CD4-positive, alpha-beta T cell treated with Interleukin-1 beta for 1 hour (primary cell): ENCODE measurements at regions not wholly inside any gene's neighbourhood (a gene's known extent, or its start where the extent isn't known, plus 50 kb on each side); places are given as distances from the start of the nearest gene placed in this dataset.
"Not testable (repeated sequence)": the region's sequence is repeated elsewhere in the genome, so short reads cannot be mapped to it uniquely, and the experiment has no call there.

Experiments used
- DNase-seq, 2 donors: peaks; one replicate each; pipeline ENCODE4 v3.0.0-alpha.2; 2020 to 2022

DNA sequence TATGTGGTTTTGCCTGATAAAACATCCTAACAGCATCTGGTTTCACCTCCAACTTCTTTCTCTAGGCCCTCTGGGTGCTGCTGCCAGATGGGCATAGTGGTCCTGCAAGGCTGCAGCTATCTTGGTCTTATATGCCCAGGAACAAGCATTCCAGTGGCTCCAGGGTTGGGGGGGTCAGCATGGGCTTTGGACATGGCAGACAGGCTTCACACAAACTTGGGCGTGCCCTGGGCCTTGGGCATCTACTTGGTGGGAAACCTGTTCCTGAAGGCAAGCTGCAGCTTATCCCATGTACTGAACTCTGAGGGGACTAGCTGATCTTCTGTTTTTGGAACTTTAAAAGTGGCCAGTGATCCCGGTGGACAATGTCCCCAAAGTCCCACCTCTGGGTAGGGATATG is 54.9 kb upstream of the ZNF678 start:
- no peak for DNase-seq

DNA sequence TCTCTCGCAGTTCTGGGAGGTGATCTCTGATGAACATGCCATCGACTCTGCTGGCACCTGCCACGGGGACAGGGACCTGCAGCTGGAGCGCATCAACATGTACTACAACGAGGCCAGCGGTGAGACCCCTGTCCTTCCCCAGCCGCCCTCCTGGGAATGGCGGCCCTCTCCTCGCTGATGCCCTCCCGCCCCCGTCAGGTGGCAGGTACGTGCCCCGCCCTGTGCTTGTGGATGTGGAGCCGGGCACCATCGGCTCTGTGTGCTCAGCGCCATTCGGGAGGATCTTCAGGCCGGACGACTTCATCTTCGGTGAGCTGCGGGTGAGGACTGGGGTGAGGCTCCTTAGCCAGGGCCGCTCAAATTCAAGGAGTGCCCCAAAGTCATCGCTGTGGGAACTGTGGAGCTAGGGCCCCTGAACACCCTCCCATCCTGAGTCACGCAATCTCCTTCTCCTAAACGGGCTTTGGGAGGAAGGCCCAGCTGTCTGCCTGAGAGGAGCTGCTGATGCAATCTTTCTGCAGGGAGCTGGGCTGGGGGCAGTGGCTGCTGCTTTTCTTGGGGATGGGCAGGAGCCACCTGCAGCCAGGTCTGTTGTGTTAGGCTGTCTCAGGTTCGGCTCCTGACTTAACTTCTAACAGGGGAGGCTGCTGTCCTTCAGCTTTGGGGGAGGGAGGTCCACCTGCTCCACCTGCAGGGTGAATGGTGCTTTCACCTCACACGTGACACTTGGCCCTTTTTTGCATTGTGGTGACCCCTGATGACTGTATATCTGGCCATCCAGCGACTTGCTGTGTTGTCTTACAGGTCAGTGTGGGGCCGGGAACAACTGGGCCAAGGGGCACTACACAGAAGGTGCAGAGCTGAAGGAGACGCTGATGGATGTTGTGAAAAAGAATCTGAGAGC is 56.6 kb upstream of the ZNF678 start:
- DNase-seq: not testable (repeated sequence)

DNA sequence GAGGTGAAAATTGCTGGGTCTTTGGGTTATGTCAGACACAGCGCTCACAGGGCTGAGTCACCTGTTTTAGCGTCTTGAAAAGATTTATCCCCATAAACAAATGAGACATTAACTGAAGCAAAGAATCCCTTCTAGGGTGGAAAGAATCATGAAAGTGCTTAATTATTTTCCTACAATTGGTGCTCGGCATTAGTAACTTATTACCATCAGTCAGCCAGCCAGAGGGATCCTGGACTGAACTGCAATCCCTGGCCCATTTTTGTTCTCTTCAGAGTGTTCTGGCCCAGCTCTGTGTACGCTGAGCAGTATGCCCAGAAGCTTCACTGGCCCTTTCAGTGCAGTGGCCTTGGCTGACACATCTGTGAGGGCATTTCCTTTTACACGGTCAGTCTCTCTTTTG is 67.3 kb upstream of the ZNF678 start:
- DNase-seq: not testable (repeated sequence)

DNA sequence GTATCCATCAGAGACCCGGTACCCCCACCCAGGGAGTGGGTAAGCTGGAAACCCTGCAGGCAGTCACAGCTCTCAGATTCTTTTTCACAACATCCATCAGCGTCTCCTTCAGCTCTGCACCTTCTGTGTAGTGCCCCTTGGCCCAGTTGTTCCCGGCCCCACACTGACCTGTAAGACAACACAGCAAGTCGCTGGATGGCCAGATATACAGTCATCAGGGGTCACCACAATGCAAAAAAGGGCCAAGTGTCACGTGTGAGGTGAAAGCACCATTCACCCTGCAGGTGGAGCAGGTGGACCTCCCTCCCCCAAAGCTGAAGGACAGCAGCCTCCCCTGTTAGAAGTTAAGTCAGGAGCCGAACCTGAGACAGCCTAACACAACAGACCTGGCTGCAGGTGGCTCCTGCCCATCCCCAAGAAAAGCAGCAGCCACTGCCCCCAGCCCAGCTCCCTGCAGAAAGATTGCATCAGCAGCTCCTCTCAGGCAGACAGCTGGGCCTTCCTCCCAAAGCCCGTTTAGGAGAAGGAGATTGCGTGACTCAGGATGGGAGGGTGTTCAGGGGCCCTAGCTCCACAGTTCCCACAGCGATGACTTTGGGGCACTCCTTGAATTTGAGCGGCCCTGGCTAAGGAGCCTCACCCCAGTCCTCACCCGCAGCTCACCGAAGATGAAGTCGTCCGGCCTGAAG is 69.3 kb upstream of the ZNF678 start:
- not testable (repeated sequence) for DNase-seq

DNA sequence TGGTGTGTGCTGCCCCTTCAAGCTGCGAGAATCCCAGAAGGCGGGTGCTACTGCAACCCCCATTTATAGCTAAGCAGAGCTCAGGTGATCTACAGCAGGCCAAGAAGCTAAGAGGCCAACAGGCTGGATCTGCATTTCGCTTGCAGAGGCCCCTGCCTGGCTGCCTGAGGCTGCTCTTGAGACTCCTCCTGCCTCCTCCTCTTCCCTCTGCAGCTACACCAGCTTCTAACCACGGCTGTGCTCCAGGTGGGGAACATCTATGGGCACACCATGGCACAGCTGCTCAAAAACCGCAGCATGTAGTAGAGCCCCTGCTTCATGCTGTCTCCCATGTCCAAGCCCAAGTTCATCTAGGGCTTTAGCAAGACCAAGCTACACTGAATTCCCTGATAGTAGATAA is 72.9 kb upstream of the ZNF678 start:
- DNase-seq: no peak

DNA sequence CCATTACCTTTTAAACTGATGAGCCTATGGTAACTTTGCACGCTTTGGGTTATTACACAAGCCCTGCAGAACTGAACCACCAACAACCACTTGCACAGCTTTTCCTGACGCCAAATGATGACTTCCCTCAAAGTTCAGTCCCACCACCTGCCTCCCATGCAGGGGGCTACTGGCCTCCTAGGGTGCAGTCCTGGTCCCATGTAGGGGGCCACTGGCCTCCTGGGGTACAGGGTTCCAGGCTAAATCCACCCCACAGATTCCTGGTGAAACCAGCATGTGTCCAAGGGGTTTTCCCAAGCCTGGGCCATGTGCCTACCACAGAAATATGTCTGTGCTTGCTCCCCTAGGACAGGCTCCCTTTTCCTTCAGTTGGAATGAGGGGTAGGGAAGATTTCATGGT is 73.4 kb upstream of the ZNF678 start:
- DNase-seq: no peak

DNA sequence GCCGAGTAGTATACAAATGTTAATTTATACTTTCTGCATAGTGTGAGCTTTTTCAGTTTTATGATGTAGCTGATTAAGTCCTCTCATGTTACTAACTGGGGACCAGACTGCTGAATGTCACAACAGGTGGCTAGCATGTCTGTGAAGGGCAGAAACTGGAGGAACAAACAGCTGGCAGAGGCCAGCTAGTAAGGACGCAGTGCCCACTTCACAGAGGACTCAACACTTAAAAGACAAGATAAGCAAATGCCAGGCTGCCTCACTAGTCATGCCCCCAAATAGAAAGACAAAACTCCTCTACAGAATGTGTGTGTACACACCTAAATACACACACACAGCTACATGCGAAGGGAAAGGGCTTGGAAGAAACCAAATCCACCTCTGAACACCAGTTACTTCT is 73.8 kb upstream of the ZNF678 start:
- DNase-seq: no peak

DNA sequence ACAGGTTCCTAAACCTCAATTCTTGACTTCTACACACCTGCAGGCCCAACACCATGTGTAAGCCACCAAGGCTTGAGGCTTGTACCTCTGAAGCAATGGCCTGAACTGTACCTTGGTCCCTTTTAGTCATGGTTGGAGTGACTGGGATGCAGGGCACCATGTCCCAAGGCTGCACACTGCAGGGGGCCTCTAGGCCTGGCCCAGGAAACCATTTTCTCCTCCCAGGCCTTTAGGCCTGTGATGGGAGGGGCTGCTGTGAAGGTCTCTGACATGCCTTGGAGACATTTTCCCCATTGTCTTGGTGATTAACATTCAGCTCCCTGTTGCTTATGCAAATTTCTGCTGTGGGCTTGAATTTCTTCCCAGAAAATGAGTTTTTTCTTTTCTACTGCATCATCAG is 75.8 kb upstream of the ZNF678 start:
- no peak for DNase-seq

DNA sequence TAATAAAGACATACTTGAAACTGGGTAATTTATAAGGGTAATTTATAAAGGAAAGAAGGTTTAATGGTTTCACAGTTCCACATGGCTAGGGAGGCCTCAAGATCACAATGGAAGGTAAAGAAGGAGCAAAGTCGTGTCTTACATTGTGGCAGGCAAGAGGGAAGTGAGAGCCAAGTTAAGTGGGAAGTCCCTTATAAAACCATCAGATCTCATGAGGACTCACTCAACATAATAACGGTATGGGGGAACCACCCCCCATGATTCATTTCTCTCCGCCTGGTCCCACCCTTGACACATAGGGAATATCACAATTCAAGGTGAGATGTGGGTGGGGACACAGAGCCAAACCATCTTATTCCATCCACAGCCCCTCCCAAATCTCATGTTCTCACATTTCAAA is 76.8 kb upstream of the ZNF678 start:
- no peak for DNase-seq

DNA sequence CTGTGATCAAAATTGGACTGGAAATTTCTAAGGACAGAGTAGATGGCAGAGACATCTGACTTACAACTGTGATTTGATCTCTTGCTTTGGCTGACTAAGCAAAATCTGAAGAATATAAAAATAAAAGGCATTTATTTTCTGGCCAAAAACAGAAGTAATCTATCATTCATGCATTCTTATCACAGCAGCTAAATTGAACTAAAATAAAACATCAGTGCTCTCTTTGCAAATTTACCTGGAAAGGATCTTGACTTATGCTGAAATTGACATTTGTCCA is 81.4 kb upstream of the ZNF678 start:
- no peak for DNase-seq

DNA sequence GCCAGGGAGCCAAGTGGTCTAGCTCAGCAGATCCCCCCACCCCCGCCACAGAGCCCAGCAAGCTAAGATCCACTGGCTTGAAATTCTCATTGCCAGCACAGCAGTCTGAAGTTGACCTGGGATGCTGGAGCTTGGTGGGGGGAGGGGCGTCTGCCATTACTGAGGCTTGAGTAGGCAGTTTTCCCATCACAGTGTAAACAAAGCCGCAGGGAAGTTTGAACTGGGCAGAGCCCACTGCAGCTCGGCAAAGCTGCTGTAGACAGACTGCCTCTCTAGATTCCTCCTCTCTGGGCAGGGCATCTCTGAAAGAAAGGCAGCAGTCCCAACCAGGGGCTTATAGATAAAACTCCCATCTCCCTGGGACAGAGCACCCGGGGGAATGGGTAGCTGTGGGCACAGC is 89.3 kb upstream of the ZNF678 start:
- not testable (repeated sequence) for DNase-seq

DNA sequence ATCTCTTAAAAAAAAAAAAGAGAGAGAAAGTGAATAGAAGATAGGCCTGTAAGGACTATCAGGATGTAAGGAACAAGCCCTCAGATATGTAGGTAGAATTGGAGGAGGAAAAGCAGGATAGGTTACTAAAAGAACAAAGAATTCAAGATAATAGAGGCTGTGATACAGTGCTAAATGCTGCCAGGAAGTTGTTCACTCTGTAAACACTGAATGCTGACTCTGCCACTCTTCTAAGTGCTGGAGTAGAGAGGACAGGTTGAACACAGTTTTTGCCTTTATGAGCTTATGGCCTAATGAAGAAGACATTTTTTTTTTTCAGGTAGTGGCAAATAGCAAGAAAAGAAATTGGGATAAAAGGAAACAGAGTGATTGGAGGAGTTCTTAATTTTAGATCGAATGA is 90.6 kb upstream of the ZNF678 start:
- DNase-seq: no peak

DNA sequence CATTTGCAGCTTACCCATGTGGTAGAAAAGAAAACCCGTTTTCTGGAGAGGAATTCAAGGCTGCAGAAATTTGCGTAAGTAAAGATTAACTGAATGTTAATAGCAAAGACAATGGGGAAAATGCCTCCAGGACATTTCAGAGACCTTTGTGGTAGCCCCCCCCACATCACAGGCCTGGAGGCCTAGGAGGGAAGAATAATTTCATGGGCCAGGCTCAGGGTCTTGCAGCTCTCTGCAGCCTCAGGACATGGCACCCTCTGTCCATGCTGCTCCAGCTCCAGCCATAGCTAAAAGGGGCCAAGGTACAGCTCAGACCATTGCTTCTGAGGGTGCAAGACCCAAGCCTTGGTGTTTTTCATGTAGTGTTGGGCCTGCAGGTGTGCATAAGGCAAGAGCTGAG is 92.7 kb upstream of the ZNF678 start:
- no peak for DNase-seq

DNA sequence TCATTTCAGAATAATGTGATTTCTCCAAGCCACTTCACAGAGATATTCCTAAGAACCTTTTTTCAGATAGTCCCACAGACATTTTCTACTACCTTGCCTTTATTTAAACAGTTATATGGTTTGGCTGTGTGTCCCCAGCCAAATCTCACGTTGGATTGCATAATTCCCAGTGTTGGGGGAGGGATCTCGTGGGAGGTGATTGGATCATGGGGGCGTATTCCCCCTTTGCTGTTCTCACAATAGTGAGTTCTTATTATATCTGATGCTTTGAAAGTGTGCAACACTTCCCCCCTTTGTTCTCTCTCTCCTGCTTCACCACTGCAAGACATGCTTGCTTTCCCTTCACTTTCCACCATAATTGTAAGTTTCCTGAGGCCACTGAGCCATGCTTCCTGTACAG is 93.6 kb upstream of the ZNF678 start:
- no peak for DNase-seq

DNA sequence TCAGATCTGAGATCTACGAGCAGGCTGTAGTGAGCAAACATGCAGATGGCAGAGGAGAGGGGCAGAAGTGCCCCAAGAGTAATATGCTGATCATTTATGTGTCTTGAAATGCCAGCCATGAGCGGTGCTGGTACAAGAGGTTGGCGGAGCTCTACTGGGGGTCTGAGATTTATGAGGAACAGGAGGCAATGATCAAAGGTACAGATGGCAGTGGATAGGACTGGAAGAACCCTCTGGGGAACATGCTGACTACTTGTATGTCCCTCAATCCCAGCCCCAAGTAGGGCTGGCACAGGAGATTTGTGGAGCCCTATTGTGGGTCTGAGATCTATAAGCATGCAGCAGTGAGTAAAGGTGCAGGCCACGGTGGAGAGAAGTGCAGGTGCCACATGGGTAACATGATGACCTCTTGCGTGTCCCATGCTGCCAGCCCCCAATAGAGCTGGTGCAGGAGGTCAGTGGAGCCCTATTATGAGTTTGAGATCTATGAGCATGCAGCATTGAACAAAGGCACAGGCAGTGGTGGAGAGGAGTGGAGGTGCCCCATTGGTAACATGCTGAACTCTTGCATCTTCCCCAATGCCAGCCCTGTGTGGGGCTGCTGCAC is 97.2 kb upstream of the ZNF678 start:
- DNase-seq: no peak

DNA sequence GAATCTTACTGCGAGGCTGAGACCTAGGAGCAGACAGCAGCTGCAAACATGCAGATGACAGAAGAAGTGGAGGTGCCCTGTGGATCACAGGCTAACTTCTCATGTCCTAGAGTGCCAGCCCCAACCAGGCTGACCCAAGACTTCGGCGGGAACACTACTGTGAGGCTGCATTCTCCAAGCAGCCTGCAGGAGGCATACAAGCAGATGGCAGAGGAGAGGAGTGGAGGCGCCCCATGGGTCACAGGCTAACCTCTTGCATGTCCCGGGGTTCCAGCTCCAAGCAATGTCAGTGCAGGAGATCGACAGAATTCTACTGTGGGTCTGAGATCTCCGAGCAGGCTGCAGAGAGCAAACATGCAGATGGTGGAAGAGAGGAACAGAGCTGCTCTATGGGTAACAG is 98.1 kb upstream of the ZNF678 start:
- no peak for DNase-seq

DNA sequence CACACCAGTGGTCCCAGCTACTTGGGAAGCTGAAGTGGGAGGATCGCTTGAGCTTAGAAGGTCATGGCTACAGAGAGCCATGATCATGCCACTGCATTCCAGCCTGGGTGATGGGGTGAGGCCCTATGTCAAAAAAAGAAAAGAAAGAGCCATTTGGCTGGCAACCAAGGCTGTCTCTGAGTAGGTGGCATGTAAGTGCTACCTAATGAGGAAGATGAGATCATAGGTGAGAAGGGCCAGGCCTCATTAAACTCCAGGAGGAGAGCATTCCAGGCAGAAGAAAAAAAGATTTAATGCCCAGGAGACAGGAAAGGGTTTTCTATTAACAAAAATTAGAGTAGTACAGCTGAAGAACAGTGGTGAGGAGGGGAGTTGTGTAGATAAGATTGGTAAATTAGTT is 103.4 kb upstream of the ZNF678 start:
- DNase-seq: no peak

DNA sequence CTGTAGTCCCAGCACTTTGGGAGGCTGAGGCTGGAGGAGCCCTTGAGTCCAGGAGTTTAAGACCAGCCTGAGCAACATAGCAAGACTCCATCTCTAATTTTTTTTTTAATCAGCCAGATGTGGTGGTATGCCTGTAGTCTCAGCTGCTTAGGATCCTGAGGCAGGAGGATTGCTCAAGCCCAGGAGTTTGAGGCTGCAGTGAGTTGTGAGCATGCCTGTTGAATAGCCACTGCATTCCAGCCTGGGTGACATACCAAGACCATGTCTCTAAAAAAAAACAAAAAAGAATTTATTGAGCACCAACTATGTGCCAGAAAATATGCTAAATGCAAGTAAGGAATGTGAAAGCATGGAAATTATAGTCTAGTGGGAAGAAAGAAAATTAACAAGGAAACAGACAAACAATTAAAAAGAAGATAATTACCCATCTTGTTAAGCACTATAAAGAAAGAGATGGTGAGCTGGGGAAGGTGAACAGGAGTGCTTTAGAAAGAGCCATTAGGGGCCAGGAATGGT is 104.0 kb upstream of the ZNF678 start:
- DNase-seq: no peak

DNA sequence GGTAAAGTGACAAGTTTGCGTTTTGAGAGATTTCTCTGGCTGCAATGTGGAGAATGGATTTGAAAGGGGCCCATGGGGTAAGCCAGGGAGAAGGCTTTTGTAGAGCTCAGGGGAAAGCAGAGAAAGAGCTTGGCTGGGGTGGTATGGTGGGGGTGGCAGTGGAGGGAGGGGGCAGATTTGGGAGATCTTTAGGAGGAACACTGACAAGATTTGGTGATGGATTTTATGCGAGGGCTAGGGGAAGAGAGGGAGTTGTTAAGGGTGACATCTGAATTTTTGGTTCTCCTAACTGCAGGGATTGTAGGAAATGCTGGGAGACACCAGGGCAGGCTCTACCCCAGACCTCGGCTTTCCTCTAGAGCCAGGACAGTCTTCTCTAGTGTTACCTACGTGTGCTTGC is 108.7 kb upstream of the ZNF678 start:
- DNase-seq: no peak

DNA sequence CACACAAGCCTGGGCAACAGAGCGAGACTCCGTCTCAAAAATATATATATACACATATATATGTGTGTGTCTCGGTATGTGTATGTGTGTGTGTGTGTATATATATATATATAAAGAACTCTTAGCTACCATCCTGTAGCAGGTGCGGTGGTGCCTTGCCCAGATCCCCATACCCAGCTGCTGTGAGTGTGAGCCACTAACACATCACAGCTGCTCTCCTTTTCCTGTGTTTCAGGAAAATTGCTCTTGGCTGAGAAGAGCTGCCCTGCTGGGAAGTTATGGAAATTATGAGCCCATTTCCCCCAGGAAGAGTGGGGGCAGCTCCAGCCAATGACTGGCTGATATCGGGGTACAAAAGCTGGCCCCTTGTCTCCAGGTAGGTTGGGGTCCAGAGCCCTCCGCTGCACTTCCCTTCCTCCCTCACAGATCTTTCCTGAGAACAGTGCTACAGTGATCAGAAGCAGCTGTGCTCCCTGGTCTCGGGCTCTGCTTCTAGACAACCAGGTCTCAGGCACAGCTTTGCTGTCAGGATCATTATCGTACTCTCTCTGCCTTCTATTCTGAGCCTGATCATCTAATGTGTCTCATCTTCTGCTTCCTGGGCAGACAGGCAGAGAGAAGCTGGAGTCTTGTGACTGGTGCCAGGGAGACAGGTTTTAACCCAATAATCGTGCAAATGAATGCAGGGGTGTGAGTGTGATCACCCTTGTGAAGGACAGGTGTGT is 109.6 kb upstream of the ZNF678 start:
- DNase-seq: no peak

DNA sequence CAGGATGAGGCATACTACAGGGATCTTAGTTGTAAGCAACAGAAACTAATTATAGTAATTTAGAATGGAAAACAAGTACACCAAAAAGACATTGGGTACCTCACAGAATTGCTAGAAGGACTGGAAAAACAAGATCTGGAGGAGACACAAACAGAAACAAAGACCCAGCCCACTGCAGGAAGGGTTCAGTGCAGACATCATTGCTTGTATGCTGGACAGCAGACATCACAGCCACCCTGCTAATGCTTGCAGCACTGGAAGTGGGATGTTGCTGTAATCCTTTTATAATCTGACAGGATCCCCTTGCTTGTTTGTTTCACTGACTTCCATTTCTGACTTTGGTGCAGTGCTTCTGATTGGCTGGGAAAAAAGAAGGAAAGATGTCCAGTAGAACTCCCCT is 111.4 kb upstream of the ZNF678 start:
- DNase-seq: no peak

DNA sequence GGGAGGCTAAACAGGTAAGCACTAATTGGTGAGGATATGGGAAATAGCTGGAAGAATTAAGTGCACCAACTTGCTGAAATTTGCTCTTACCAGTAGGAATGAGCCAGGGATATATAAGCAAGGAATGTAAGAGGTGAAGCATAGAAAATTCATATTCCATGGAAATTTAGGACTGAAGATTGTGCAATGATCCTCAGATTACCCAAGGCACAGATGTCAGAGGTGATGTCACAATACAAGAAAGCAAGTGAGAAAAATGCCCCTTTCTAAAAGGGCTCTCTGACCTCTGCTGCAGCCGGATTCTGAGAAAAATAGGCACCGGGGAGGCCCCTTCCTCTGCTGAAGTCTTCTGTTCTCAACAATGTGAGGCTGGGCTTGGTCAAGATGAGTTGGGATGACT is 112.3 kb upstream of the ZNF678 start:
- DNase-seq: no peak

DNA sequence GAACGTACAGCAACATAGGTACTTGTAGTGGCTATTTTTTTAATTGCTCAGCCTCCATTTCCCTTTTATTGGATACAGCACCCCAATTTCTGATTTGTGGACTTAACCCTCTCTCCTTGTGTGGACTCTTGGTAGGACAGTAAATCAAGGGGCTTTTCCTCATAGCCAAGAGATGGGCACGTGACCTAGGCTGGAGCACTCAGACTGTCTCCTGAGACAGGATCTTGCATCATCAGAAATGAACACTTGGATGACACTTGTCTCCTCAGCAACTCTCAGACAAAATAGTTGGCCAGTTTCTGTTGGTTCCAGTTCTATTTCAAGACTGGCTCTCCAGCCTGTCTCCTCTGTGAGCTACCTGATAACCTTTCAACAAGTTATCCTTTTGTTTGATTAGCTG is 112.9 kb upstream of the ZNF678 start:
- no peak for DNase-seq
